Endodermal cell (in vitro differentiated cells): ENCODE measurements at regions not wholly inside any gene's neighbourhood (a gene's known extent, or its start where the extent isn't known, plus 50 kb on each side); places are given as distances from the start of the nearest gene placed in this dataset.

ENCODE experiments used
- DNase-seq: peaks from one replicate; pipeline ENCODE4 v3.0.0-alpha.2; 2017
- H3K27ac ChIP-seq: 2 replicates; pipeline ENCODE4 v1.5.1; 2013; ENCODE audit warnings: mild to moderate bottlenecking, low read depth, low read length, moderate library complexity
- H3K27me3 ChIP-seq: 2 replicates; pipeline ENCODE4 v1.6.1; 2013; ENCODE audit warnings: mild to moderate bottlenecking, low read length, moderate library complexity; ENCODE audit not compliant: insufficient read depth, control insufficient read depth, poor library complexity, severe bottlenecking
- H3K36me3 ChIP-seq: 2 replicates; pipeline ENCODE4 v1.7.0; 2013; ENCODE audit warnings: mild to moderate bottlenecking, low read length, moderate library complexity; ENCODE audit not compliant: control insufficient read depth, insufficient read depth
- H3K4me1 ChIP-seq: one replicate; pipeline ENCODE4 v1.7.0; 2013; ENCODE audit warnings: low read length; ENCODE audit not compliant: control insufficient read depth, insufficient read depth
- H3K4me3 ChIP-seq: 2 replicates; pipeline ENCODE4 v1.5.1; 2013; ENCODE audit warnings: mild to moderate bottlenecking, low read length, moderate library complexity
- H3K9ac ChIP-seq: 2 replicates; pipeline ENCODE4 v1.6.1; 2013; ENCODE audit warnings: mild to moderate bottlenecking, low read length, moderate library complexity; ENCODE audit not compliant: poor library complexity, severe bottlenecking; ENCODE audit errors: extremely low read depth
- H3K9me3 ChIP-seq: 2 replicates; pipeline ENCODE4 v1.6.1; 2013; ENCODE audit warnings: mild to moderate bottlenecking, low read length, moderate library complexity; ENCODE audit not compliant: control insufficient read depth
- H3K27ac Mint-ChIP-seq: 2 replicates; pipeline ENCODE4 v1.8.0; 2020; ENCODE audit warnings: mixed read lengths
- H3K27me3 Mint-ChIP-seq: 2 replicates; pipeline ENCODE4 v1.8.0; 2021; ENCODE audit warnings: mild to moderate bottlenecking, mixed read lengths; ENCODE audit not compliant: insufficient read depth
- H3K36me3 Mint-ChIP-seq: 2 replicates; pipeline ENCODE4 v1.8.0; 2020; ENCODE audit warnings: low read depth, mixed read lengths
- H3K4me1 Mint-ChIP-seq: 2 replicates; pipeline ENCODE4 v1.8.0; 2020; ENCODE audit warnings: mixed read lengths
- H3K4me3 Mint-ChIP-seq: 2 replicates; pipeline ENCODE4 v1.8.0; 2020; ENCODE audit warnings: mild to moderate bottlenecking, moderate library complexity, mixed read lengths
- H3K9me3 Mint-ChIP-seq: 2 replicates; pipeline ENCODE4 v1.8.0; 2020; ENCODE audit warnings: mild to moderate bottlenecking, mixed read lengths
- CTCF ChIP-seq: fragments of 200-600 bp; sonication (generic); conservative IDR thresholded peaks from 2 replicates; pipeline ENCODE4 v1.5.0; 2021; ENCODE audit warnings: antibody characterized with exemption, mild to moderate bottlenecking
- WGBS, 2 experiments: methylation state at CpG; one replicate each; pipeline versions ENCODE4 v1.1.5 to v1.1.7; 2013; ENCODE audit warnings: missing lambda C conversion rate in 2 of 2, mixed read lengths in 1 of 2; ENCODE audit not compliant: insufficient coverage in 1 of 2, insufficient read length in 1 of 2; 5-methylcytosine and 5-hydroxymethylcytosine counted together

GRCh38 chr4:27668001-27668400 lies 807.4 kb downstream of the STIM2 start:
- no peaks in the 10 kb centered on the region for H3K9me3 ChIP-seq
- H3K4me1 ChIP-seq, result no peaks in the 10 kb centered on the region
- H3K36me3 Mint-ChIP-seq, result no peaks in the 10 kb centered on the region
- no peak overlapping the region for H3K27ac ChIP-seq
- no peaks in the 10 kb centered on the region for H3K36me3 ChIP-seq
- no peak overlapping the region for H3K9ac ChIP-seq
- H3K27me3 ChIP-seq, result no peaks in the 10 kb centered on the region
- TF ChIP-seq CTCF, result no peak
- no peaks in the 10 kb centered on the region for H3K4me1 Mint-ChIP-seq
- H3K27ac Mint-ChIP-seq, result no peak overlapping the region
- H3K4me3 Mint-ChIP-seq, result no peak overlapping the region
- H3K9me3 Mint-ChIP-seq, result no peaks in the 10 kb centered on the region
- no peaks in the 10 kb centered on the region for H3K27me3 Mint-ChIP-seq
- H3K4me3 ChIP-seq, result no peak overlapping the region
- 100% methylated on average over 1 of the region's 3 CpGs; no CpG with 5 or more reads in 1 of the 2 experiments for WGBS, 2 experiments
- DNase-seq, result no peak

- no peak for TF ChIP-seq CTCF
- Mint-ChIP-seq H3K27ac (no peak overlapping the region), H3K36me3 (no peaks in the 10 kb centered on the region), H3K27me3 (peaks cover 2% of the 10 kb centered on the region), H3K9me3 (no peaks in the 10 kb centered on the region), H3K4me3 (no peak overlapping the region), H3K4me1 (no peaks in the 10 kb centered on the region)
- DNase-seq, result no peak
- H3K4me3 ChIP-seq, result no peak overlapping the region
- H3K27me3 ChIP-seq, result no peaks in the 10 kb centered on the region
- H3K9ac ChIP-seq, result no peak overlapping the region
- 93% methylated on average over 1 of the region's 1 CpG; no CpG with 5 or more reads in 1 of the 2 experiments for WGBS, 2 experiments
- no peaks in the 10 kb centered on the region for H3K9me3 ChIP-seq
- no peaks in the 10 kb centered on the region for H3K36me3 ChIP-seq
- H3K4me1 ChIP-seq, result no peaks in the 10 kb centered on the region
- H3K27ac ChIP-seq, result no peak overlapping the region
Measured at GRCh38 chr4:27678027-27678426, 817.4 kb downstream of the STIM2 start.

GRCh38 chr4:27684610-27685011 lies 824.0 kb downstream of the STIM2 start:
- H3K9ac ChIP-seq, result no peak overlapping the region

More at GRCh38 chr4:27684610-27685011, 824.0 kb downstream of the STIM2 start:
- DNase-seq, result peak; percentile 89
- 31 to 32% methylated on average over 6 to 8 of the region's 8 CpGs for WGBS, 2 experiments
- H3K27ac Mint-ChIP-seq, result no peak overlapping the region
- Histone ChIP-seq H3K4me3 (no peak overlapping the region), H3K36me3 (no peaks in the 10 kb centered on the region), H3K27me3 (no peaks in the 10 kb centered on the region), H3K27ac (no peak overlapping the region), H3K4me1 (no peaks in the 10 kb centered on the region), H3K9me3 (no peaks in the 10 kb centered on the region)
- H3K27me3 Mint-ChIP-seq, result peaks cover 15% of the 10 kb centered on the region
- H3K9me3 Mint-ChIP-seq, result no peaks in the 10 kb centered on the region
- peak; percentile 92 for TF ChIP-seq CTCF
- no peak overlapping the region for H3K4me3 Mint-ChIP-seq
- H3K36me3 Mint-ChIP-seq, result no peaks in the 10 kb centered on the region
- peaks cover 4% of the 10 kb centered on the region for H3K4me1 Mint-ChIP-seq
